GM12892 (cell line): ENCODE measurements at regions not wholly inside any gene's neighbourhood (a gene's known extent, or its start where the extent isn't known, plus 50 kb on each side); places are given as distances from the start of the nearest gene placed in this dataset.
"Not testable (repeated sequence)": the region's sequence is repeated elsewhere in the genome, so short reads cannot be mapped to it uniquely, and the experiment has no call there.

Experiments
- DNase-seq: peaks from one replicate; pipeline ENCODE4 v3.0.0; 2011; ENCODE audit not compliant: insufficient read length
- FAIRE-seq: peaks from 2 replicates; lab custom pipeline; 2011; peaks lifted over from hg19 to GRCh38; lab: Jason Lieb, UNC
- POLR2A ChIP-seq: IDR thresholded peaks from 2 replicates; pipeline ENCODE4 v1.6.1; 2011; ENCODE audit warnings: low read depth, low read length, control low read depth
- POLR2AphosphoS5 ChIP-seq: IDR thresholded peaks from 2 replicates; pipeline ENCODE4 v1.6.1; 2011; ENCODE audit warnings: low read depth, low read length, control low read depth
- TAF1 ChIP-seq: IDR thresholded peaks from 2 replicates; pipeline ENCODE4 v1.6.1; 2011; ENCODE audit warnings: low read depth, mild to moderate bottlenecking, control low read depth, low read length, borderline replicate concordance

GRCh38 chr10:58064714-58065528 is 202.8 kb downstream of the IPMK start:
- no peak for DNase-seq
- TF ChIP-seq TAF1 (no peak), POLR2A (no peak), POLR2AphosphoS5 (no peak)
- no peak for FAIRE-seq

DNA sequence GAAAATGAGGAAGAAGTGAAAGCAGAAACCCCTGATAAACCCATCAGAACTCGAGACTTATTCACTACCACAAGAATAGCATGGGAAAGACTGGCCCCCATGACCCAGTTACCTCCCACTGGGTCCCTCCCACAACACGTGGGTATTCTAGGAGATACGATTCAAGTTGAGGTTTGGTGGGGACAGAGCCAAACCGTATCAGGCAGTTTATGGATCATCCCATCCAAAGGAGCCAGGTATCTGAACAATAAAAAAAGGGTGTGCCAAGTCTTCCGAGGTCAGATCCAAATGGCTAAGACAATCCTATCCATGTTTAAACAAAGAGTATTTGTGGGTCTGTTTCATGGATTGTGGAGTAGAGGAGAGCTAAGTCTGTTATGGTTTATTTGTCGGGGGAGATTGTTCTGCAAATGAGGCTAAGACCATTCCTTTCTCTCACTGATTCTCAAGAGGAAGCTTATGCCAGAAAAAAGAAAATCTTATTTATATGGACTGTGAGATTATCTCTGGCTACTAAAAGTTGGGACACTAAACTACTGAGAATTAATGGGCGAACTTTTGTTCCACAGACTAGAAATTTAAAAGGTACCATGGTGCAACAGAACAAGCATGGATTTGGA is 203.7 kb downstream of the IPMK start:
- FAIRE-seq (no peak), DNase-seq (no peak)
- TF ChIP-seq POLR2A (no peak), POLR2AphosphoS5 (no peak)

DNA sequence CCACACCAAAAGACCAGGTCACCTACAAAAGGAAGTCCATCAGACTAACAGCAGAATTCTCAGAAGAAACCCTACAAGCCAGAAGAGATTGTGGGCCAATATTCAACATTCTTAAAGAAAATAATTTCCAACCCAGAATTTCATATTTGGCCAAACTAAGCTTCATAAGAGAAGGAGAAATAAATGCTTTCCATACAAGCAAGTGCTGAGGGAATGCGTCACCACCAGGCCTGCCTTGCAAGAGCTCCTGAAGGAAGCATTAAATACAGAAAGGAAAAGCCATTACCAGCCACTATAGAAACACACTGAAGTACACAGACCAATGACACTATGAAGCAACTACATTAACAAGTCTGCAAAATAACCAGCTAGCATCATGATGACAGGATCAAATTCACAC is 209.0 kb downstream of the IPMK start:
- DNase-seq, FAIRE-seq: not testable (repeated sequence)

- no peak for DNase-seq
- TF ChIP-seq POLR2A (no peak), POLR2AphosphoS5 (no peak), TAF1 (no peak)
- no peak for FAIRE-seq
Observed at GRCh38 chr10:58054881-58055280, 212.8 kb downstream of the IPMK start.

DNA sequence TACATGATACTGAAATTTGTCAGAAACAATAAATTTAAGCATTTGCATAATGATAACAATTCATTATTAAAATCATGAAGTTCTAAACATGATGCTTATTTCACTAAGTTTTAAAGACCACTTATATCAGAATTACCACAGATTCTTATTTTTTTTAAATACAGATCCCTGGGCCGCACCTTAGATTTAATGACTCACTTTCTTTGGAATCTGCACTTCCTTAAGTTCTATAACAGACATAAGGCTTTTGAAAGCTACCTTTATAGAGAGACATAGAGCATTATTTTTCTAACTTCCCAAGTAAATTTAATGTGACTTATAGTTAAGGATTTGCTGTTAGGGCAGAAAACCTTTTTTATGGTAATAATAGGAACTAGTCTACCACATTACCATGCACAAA is 214.9 kb downstream of the IPMK start:
- no peak for DNase-seq
- TF ChIP-seq TAF1 (no peak), POLR2AphosphoS5 (no peak), POLR2A (no peak)

GRCh38 chr10:58050575-58050974 is 217.1 kb downstream of the IPMK start:
- TF ChIP-seq TAF1: no peak
- TF ChIP-seq POLR2AphosphoS5: no peak
- TF ChIP-seq POLR2A: no peak
- no peak for DNase-seq
- no peak for FAIRE-seq

More for the DNA sequence above, 214.9 kb downstream of the IPMK start:
- no peak for FAIRE-seq

GRCh38 chr10:58048936-58049335 is 218.8 kb downstream of the IPMK start:
- no peak for DNase-seq
- no peak for FAIRE-seq
- TF ChIP-seq POLR2AphosphoS5 (no peak), TAF1 (no peak), POLR2A (no peak)

GRCh38 chr10:58044072-58044471 is 223.6 kb downstream of the IPMK start:
- no peak for TF ChIP-seq POLR2A
- no peak for TF ChIP-seq TAF1
- no peak for TF ChIP-seq POLR2AphosphoS5
- FAIRE-seq (no peak), DNase-seq (no peak)

DNA sequence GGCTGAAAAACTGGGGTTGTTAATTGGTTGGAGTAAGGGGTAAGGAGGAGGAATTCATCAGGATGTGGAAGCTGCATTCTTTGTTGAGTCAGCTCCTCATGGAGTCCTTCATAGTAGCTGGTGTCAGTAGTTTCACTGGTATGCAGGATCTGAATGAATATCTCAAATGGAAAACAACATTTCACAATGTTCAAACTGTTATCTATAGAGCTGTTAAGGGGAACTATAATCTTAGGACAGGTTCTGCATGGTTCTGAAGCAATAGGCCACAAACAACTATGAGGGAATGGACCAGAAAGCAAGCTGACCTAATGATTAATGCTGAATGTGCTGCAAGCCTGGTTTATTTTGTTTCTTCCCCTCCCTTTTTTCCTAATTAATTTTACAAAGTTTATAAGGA is 225.8 kb downstream of the IPMK start:
- TF ChIP-seq POLR2A (no peak), TAF1 (no peak), POLR2AphosphoS5 (no peak)

GRCh38 chr10:58030208-58030607 is 237.5 kb downstream of the IPMK start:
- TF ChIP-seq TAF1 (no peak), POLR2AphosphoS5 (no peak), POLR2A (no peak)
- no peak for DNase-seq
- FAIRE-seq: no peak

More for the DNA sequence above, 225.8 kb downstream of the IPMK start:
- DNase-seq (no peak), FAIRE-seq (no peak)

DNA sequence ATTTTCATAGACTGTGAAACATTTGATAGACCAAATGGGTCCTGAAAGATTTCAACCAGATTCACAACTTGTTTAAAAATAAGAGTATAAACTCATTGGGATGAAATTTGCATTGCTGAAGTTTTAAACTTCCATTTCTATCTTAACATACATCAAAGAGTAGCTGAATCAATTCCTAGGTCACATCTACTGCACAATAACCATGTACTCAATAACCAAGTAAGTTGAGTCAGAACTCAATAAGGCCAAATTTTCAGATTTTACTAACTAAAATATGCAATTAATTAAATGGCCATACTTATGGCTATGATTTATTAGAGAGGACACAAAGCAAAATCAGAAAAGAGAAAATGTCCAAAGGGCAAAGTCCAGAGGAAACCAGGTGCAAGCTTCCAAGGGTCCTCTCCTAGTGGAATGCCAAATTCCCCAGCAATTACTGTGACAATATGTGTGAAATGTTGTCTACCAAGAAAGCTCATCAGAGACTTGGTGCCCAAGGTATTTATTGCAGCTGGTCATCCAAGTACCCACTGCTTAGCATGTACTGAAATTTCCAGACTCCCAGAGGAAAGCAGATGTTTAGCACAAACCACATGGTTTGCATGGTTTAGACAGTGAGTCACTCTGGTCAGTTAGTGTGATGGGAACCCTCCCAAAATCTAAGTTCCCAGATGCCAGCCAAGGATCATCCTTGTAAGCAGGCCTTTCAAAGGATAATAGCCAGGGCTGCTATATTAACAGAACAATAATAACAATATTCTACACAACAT is 238.9 kb downstream of the IPMK start:
- no peak for FAIRE-seq
- TF ChIP-seq TAF1 (no peak), POLR2AphosphoS5 (no peak), POLR2A (no peak)
- no peak for DNase-seq
